ENCODE measurements at regions not wholly inside any gene's neighbourhood (a gene's known extent, or its start where the extent isn't known, plus 50 kb on each side); places are given as distances from the start of the nearest gene placed in this dataset.

DNA sequence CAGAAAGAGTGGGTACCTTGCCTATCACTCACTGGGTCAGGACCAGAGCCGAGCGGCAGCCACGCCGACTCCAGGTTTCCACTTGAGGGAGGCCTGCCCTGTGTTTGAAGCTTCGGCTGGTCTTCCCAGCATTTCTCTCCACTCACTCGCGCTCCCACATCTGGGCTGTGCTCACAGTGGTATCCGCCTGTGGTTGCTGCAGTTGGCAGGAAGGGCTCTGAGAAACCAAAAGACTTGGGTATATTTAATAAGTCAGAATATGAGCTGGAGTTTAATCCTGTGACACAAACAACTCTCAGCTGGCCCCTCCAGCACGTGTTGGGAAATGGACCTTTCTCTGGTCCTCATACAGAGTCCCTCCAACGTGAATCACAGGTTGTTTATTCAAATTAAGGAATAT lies 70.9 kb downstream of the SPRY4 start:
- Histone ChIP-seq H3K4me3 (ENCODE audit: low read length) (no peak overlapping the region), H3K4me1 (ENCODE audit: low read length) (no peaks in the 10 kb centered on the region), H2AFZ (ENCODE audit: low read length) (no peak overlapping the region), H3K9me3 (replicated peaks; ENCODE audit: insufficient read depth, low read length) (no peaks in the 10 kb centered on the region), H3K36me3 (replicated peaks; ENCODE audit: insufficient read depth, low read length) (no peaks in the 10 kb centered on the region), H3K9ac (ENCODE audit: low read length) (no peak overlapping the region), H3K9me2 (replicated peaks; ENCODE audit: insufficient read depth, low read length) (no peaks in the 10 kb centered on the region), H3F3A (ENCODE audit: insufficient read depth, low read length) (no peaks in the 10 kb centered on the region), H3K4me2 (ENCODE audit: low read depth, low read length) (no peak overlapping the region), H3K27ac (ENCODE audit: low read length) (no peak overlapping the region), H3K27me3 (replicated peaks; ENCODE audit: insufficient read depth, low read length) (no peaks in the 10 kb centered on the region), H4K20me1 (ENCODE audit: insufficient read depth, low read length) (no peaks in the 10 kb centered on the region), H3K79me2 (ENCODE audit: low read length) (no peaks in the 10 kb centered on the region)
- TF ChIP-seq, protein P1, sequence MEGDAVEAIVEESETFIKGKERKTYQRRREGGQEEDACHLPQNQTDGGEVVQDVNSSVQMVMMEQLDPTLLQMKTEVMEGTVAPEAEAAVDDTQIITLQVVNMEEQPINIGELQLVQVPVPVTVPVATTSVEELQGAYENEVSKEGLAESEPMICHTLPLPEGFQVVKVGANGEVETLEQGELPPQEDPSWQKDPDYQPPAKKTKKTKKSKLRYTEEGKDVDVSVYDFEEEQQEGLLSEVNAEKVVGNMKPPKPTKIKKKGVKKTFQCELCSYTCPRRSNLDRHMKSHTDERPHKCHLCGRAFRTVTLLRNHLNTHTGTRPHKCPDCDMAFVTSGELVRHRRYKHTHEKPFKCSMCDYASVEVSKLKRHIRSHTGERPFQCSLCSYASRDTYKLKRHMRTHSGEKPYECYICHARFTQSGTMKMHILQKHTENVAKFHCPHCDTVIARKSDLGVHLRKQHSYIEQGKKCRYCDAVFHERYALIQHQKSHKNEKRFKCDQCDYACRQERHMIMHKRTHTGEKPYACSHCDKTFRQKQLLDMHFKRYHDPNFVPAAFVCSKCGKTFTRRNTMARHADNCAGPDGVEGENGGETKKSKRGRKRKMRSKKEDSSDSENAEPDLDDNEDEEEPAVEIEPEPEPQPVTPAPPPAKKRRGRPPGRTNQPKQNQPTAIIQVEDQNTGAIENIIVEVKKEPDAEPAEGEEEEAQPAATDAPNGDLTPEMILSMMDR (IDR thresholded peaks at IDR 0.05; ENCODE audit: low read length), result no peak
- TF ChIP-seq EZH2phosphoT487 (IDR thresholded peaks at IDR 0.05; ENCODE audit: low read length) (no peak), EZH2 (optimal IDR thresholded peaks at IDR 0.05; ENCODE audit: low read depth, low read length) (no peak)
- no peak for DNase-seq

DNA sequence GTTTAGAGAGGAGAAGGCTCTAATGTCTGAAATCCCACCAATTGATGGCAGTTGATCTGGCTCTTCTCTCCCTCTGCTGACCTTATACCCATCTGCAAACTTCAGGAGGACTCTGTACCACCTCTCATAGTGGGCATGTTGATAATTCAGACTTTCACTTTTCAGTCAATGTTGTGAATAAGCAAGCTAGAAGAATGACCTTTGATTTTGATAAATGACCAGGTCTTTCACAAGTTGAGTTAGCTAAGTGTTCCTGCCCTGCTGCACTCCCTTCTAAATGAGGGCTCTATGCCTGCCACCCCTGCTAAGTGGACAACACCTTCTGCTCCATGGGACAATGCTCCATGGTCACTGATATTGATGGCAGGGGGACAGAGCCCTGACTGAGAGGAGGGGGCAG lies 74.7 kb downstream of the SPRY4 start:
- H3K4me2 ChIP-seq (ENCODE audit: low read depth, low read length), result no peak overlapping the region
- no peak overlapping the region for H3K9ac ChIP-seq (ENCODE audit: low read length)
- no peaks in the 10 kb centered on the region for H3K4me1 ChIP-seq (ENCODE audit: low read length)
- H3K9me2 ChIP-seq (replicated peaks; ENCODE audit: insufficient read depth, low read length), result no peaks in the 10 kb centered on the region
- H3K9me3 ChIP-seq (replicated peaks; ENCODE audit: insufficient read depth, low read length), result no peaks in the 10 kb centered on the region
- H4K20me1 ChIP-seq (ENCODE audit: insufficient read depth, low read length), result no peaks in the 10 kb centered on the region
- no peaks in the 10 kb centered on the region for H3K79me2 ChIP-seq (ENCODE audit: low read length)
- no peaks in the 10 kb centered on the region for H3K36me3 ChIP-seq (replicated peaks; ENCODE audit: insufficient read depth, low read length)
- H2AFZ ChIP-seq (ENCODE audit: low read length), result no peak overlapping the region
- no peak for DNase-seq
- H3F3A ChIP-seq (ENCODE audit: insufficient read depth, low read length), result no peaks in the 10 kb centered on the region
- TF ChIP-seq EZH2phosphoT487 (IDR thresholded peaks at IDR 0.05; ENCODE audit: low read length) (no peak), EZH2 (optimal IDR thresholded peaks at IDR 0.05; ENCODE audit: low read depth, low read length) (no peak)
- TF ChIP-seq, protein P1 (IDR thresholded peaks at IDR 0.05; ENCODE audit: low read length), result no peak
- no peaks in the 10 kb centered on the region for H3K27me3 ChIP-seq (replicated peaks; ENCODE audit: insufficient read depth, low read length)
- no peak overlapping the region for H3K4me3 ChIP-seq (ENCODE audit: low read length)
- H3K27ac ChIP-seq (ENCODE audit: low read length), result no peak overlapping the region

DNA sequence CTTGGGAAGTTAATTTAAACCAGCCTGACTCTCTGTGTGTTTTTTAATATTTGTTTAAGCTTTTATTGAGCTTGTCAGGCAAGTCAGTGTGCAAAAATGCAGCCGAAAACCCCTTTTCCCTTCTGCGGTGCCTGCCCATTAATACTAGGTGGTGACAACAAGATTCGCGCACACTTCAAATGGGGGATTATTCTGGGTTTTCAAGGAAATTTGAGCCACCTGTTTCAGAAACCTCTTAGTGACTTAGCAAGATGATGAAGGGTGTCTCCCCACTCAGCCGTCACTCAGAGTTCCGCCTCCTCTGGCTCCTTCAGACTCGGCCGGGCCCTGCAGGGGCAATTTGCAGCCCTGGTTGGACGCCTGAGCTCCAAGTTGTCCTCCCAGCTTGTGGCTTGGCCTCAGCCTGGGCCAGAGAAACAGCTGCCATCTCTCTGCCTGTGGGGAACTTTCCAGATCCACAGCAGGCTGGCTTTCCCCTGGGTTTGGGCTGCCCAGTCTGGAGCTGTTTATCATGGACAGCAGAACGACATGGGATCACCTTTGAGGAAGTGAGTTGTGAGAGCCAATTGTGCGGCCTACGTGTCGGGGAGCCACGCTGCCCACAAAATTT lies 75.9 kb downstream of the SPRY4 start:
- no peak overlapping the region for H3K9ac ChIP-seq (ENCODE audit: low read length)
- no peak overlapping the region for H3K27ac ChIP-seq (ENCODE audit: low read length)

More for the DNA sequence above, 75.9 kb downstream of the SPRY4 start:
- no peak overlapping the region for H3K4me2 ChIP-seq (ENCODE audit: low read depth, low read length)
- no peaks in the 10 kb centered on the region for H3K79me2 ChIP-seq (ENCODE audit: low read length)
- H3K27me3 ChIP-seq (replicated peaks; ENCODE audit: insufficient read depth, low read length), result no peaks in the 10 kb centered on the region
- H3K4me1 ChIP-seq (ENCODE audit: low read length), result no peaks in the 10 kb centered on the region
- H3K9me3 ChIP-seq (replicated peaks; ENCODE audit: insufficient read depth, low read length), result no peaks in the 10 kb centered on the region
- H3K36me3 ChIP-seq (replicated peaks; ENCODE audit: insufficient read depth, low read length), result no peaks in the 10 kb centered on the region
- no peaks in the 10 kb centered on the region for H3K9me2 ChIP-seq (replicated peaks; ENCODE audit: insufficient read depth, low read length)
- no peaks in the 10 kb centered on the region for H4K20me1 ChIP-seq (ENCODE audit: insufficient read depth, low read length)
- no peaks in the 10 kb centered on the region for H3F3A ChIP-seq (ENCODE audit: insufficient read depth, low read length)
- no peak overlapping the region for H3K4me3 ChIP-seq (ENCODE audit: low read length)
- no peak for DNase-seq
- TF ChIP-seq, protein P1 (IDR thresholded peaks at IDR 0.05; ENCODE audit: low read length), result no peak
- no peak for TF ChIP-seq EZH2 (optimal IDR thresholded peaks at IDR 0.05; ENCODE audit: low read depth, low read length)
- TF ChIP-seq EZH2phosphoT487 (IDR thresholded peaks at IDR 0.05; ENCODE audit: low read length), result no peak
- H2AFZ ChIP-seq (ENCODE audit: low read length), result no peak overlapping the region
